GF-D8 (cell line): ENCODE measurements at regions not wholly inside any gene's neighbourhood (a gene's known extent, or its start where the extent isn't known, plus 50 kb on each side); places are given as distances from the start of the nearest gene placed in this dataset.
"Not testable (repeated sequence)": the region's sequence is repeated elsewhere in the genome, so short reads cannot be mapped to it uniquely, and the experiment has no call there.

Source experiments
- DNase-seq: peaks from one replicate; lab custom pipeline; 2025; lab: John Stamatoyannopoulos, UW

DNA sequence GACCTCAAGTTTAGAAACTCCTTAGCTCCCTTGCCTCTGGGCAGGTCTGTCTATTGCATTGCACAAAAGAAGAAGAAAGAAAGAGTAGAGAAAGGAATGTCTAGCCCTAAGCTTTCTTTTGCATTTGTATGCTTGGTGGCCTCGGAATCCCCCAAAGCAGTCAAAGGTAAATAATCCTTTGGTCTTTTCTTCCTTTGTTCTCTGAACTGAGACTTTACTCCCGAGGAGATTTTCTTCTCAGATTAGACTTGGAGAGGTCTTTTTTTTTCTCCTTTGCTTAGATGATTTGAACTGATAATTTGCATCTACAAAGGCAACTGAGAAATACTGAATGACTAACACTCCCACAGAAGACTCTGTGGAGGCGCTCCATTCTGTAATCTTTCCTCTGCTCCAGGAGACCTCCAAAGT, 93.2 kb downstream of the AKR1D1 start:
- no peak for DNase-seq

DNA sequence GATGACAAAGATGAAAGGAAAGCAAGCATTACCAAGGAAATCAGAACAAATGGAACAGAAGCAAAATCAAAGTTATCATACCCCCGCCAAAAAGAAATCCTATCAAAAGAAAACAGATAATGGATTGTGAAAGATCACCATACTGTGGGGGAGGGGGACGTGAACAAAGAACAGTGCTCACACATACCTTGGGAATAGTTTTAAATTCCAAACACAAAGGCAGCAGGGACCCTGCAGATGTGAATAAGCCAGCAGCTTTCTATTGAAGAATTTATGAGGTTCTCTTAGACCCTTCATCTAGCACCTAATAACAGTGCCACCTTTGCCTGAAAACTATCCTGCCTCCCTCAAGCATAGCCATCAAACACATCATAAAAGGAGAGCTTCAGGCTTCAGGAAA, 94.0 kb downstream of the AKR1D1 start:
- no peak for DNase-seq

DNA sequence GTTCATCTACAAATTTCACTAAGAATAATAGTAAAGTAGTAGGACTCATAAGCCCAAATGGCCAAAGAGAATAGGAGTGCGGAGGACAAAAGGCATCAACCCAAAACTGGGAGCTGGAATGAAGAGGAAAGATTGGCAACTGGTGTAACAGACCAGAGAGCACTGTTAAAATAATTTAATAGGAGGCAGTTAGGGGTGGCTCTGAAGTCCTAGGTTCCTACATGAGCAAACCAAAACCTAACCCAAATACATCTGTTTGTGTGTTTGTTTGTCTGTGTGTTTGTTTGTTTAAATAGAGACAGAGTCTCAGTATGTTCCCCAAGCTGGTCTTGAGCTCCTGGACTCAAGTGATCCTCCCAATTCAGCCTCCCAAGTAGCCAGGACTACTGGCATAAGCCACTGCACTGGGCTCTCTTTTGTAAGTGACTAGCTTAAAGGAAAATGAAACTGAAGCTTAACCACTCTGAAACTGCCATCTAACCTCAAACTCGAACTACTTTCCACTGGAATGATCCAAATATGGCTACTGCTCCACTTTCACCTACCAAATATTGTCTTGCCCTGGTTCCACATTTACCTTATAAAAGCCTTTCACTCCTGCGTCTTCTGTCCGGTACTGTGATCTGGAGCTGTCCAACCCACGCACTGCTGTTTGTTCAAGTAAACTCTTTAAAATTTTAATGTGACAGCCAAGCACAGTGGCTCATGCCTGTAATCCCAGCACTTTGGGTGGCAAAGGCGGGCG, 94.9 kb downstream of the AKR1D1 start:
- DNase-seq: no peak

DNA sequence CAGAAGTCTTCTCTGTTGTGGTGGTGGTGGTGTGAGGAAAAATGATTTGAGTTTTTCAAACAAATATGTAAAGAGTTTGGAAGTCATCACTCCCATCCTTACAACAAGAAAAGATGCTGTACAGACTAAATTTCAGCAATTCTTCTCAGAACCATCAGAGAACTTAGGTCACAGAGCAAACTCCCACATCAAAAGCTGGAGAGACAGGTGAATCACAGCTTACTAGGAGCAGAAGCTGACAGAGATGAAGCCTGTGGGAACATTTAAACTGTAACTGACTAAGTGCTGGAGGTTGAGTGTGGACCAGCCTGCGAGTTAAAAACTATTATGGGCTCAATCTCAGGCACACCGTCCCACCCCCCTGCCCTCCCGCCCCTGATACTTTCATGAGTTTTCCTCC, 97.3 kb downstream of the AKR1D1 start:
- DNase-seq: no peak

DNA sequence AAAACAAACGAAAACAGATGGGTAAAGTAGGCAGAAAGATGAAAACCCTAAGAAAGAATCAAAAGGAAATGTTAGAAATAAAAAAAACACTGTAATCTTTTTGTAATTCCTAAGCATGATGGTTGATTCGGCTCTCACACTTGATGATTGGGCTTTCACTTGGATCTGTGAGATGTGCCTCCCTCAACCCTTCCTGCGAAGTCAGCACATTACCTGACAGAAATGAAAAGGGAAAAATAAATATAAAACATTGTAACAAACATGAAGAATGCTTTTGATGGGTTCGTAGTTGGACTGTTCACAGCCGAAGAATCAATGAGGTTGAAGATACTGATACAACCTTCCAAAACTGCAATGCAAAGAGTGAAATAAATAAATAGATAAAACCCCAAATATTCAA, 99.8 kb downstream of the AKR1D1 start:
- no peak for DNase-seq

DNA sequence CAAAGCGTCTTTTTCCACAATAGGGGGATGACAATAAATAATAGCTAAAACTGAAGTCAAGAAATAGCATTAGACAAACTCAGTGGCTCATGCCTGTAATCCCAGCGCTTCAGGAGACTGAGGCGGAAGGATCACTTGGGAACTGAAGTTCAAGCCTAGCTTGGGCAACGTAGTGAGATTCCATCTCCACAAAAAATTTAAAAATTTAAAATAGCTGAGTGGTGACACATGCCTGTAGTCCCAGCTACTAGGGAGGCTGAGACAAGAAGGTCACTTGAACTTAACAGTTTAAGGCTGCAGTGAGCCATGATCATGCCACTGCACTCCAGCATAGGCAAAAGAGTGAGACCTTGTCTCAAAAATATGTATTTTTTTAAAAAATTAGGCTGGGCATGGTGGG, 107.9 kb downstream of the AKR1D1 start:
- no peak for DNase-seq

DNA sequence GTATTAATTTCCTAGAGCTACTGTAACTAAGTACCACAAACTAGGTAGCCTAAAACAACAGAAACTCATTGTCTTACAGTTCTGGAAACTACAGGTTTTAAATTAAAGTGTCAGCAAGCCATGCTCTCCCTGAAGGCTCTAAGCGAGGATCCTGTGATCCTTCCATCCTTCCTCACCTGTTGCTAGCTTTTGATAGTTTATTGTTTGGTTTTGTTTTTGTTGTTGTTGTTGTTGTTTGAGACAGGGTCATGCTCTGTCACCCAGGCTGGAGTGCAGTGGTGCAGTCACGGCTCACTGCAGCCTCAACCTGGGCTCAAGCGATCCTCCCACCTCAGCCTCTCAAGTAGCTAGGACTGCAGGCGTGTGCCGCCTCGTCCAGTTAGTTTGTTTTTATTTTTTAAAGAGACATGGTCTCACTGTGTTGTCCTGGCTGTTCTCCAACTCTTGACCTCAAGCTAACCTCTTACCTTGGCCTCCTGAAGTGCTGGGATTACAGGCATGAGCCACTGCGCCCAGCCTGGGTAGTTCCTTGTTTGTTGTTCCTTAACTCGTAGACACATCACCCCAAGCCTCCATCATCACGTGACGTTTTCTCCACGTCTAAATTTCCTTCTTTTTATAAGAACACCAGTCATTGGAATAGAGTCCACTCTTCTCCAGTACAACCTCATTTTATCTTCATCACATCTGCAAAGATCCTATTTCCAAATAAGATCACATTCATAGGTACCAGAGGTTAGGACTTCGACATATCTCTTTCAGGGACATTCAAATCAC, 109.1 kb downstream of the AKR1D1 start:
- no peak for DNase-seq

DNA sequence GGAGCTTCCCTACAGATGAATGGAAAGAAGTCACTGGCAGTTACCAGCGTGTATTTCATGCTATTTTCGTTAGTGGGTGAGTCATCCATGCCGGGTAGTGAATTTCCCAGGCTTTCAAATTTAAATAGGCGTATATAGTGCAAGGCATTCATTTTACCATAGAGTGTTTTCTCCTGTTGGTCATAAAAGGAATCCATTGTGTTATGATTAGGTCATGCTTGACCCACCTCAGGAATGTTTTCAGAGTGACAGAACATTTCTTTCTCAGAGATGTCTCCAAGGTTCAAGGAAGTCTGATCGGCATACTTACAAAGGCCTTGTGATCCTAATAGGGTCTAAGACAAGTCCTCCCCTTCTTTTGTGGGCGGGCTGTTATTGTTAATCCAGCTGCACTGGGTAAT, 110.7 kb downstream of the AKR1D1 start:
- no peak for DNase-seq

DNA sequence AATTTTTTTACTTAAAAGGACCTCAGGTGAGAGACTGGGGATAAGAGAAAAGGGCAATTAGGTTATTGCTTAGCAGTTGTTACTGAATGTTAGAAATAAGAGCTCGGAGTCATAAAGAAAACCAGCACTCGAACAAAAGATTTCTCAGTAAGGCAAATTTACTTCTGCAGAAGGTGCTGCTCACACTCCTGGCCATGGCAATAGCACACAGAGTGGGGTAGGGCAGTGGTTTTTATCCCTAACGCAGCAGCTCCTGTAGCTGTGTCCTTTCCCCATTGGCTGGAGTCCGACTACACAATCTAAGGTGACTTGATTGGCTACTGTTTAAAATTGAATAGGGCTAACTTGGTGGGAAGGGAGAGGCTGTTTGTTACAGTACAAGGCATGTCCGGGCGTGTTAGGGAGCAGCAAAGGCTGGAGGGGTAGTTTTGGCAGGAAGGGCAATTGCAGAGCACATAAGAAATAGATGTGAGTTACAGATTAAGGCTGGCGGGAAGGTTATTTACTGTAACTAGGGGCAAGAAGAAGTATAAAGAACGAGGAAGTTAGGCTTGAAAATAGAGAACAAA, 112.1 kb downstream of the AKR1D1 start:
- DNase-seq: no peak

DNA sequence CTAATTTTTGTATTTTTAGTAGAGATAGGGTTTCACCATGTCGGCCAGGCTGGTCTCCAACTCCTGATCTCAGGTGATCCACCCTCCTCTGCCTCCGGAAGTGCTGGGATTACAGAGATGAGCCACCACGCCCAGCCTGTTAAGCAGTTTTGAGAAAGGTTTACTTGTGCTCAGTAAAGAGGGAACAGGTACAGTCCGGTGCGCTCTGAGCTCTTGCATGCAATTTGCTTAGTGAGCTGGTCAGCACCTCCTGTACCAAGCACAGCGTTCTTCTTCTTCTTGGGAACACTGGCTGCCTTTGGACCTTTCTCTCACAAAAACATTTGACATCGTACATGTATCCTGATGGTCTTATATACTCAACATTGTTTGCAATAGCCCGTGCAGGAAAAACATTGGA, 118.3 kb downstream of the AKR1D1 start:
- no peak for DNase-seq

DNA sequence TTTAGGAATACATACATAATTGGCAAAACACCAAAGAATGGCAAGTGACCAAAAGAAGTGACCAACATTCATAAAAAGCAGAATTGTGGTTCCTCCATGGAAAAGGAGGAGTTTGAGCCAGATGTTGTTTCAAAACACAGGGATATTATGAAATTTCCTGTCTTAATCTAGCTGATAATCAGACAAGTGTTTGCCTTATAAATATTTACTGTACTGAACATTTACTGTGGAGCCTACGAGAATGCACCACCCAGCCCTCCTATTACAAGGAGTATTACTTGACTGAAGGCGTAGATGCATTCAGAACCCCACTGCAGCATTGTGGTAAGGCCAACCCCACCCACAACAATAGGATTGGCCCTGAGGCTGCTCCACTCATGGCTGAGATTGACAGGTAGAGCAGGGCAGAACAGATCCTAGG, 118.9 kb downstream of the AKR1D1 start:
- no peak for DNase-seq

DNA sequence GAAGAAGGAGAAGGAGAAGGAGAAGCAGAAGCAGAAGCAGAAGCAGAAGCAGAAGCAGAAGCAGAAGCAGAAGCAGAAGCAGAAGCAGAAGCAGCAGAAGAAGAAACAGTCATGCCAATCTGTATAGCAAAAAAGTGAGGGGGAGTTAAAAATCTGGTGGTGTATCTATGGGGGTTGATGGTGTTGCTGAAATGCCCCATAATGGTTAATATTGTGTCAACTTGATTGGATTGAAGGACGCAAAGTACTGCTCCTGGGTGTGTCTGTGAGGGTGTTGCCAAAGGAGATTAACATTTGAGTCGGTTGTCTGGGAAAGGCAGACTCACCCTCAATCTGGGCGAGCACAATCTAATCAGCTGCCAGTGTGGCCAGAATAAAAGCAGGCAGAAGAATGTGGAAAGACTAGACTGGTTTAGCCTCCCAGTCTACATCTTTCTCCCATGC, 120.3 kb downstream of the AKR1D1 start:
- DNase-seq: not testable (repeated sequence)

DNA sequence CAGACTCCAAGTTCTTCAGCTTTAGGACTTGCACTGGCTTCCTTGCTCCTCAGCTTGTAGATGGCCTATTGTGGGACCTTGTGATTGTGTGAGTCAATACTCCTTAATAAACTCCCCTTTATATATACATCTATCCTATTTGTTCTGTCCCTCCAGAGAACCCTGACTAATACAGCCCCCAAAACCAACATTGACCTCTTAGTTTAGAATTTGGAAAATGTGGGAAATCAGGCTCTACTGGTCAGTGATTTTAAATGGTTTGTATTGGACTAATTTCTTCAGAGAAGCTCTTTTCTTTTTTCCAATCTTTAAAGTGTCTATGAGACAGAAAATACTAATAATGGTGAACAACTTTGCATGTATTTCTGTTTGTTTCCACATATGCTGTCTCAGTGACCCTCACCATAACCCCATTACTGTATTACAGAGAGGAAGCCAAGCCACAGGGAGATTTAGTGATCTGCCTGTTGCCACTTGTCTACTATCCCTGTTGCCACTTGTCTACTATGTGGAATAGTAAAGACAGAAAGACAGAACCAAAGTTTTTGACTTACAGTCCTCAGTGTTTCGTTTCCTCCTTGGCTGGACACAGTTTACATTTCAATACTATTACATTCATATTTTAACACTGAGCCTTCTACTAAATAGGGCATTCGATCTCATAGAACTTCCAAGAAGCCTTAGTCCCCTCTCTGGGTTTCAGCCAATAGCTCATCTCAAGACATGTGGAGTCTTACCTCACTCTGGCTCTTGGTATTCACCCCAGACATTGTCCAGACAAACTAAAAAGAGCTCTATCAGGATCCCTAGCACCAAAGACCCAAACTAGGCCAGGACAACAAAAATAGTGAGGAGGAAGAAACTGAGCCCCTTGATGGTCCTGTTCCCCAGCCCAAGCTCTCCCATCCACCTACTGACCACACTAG, 121.0 kb downstream of the AKR1D1 start:
- no peak for DNase-seq

DNA sequence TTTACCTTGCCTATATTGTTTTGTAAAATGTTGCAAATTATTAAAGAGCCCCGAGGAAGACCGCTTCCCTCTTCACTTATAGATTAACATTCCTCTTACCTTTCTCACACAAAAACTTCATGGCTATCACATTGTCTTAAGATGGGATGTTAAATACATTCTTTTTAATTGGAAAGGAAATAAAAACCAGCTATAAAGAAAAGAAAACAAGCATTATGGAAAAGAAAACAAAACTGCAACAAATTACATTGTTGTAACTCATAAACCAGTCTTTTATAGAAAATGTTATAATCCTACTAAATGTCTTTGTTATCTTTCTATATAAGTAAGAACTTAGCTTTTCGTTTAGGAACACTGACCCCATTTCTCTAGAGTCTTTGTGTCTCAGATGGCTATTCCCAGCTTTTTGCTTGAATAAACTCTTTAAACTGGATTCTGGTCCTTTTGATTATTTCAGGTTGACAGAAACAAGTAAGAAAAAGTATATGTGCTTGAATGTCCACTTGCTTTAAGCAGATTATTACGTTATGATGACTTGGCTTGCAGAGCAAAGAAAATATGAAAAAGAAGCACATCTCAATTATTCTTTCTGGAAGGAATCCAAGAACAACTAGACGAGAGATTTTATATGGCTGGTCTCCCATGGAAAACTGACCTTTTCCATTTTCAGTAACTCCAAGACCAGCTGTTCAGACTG, 128.2 kb downstream of the AKR1D1 start:
- no peak for DNase-seq

DNA sequence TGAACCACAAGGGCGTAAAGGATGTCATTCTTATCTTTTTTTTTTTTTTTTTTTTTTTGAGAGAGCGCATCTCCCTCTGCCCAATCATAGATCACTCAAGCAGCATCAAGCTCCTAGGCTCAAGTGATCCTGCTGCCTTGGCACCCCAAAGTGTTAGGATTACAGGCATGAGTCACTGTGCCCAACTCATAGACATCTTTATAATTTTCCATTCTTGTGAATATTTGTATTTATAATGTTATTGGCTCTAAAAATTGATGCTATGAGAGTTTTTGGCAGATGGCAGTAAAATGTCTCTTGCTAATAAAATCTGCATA, 128.7 kb downstream of the AKR1D1 start:
- no peak for DNase-seq

DNA sequence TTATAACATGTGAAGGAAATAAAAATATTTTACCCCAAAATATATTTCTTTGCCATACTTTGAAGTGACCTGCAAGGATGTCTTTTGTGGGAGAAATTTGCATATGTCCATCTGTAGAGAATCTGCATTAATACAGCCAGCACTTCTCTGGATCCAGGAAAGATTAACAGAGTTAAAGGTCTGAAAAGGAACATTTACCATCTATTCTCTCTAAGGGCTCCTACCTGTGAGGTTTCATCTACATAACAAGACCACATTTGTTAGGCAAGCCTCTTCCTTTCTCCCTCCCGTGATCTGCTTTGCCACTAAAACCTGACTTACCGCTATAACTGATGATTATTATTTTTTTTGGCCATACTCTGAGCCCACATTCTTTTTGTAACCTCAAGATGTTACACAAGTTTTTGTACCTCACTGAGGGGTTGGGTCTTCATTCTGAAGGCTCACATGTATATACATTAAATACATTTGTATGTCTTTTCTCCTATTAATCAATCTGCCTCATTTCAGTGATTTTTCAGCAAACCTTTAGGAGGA, 129.4 kb downstream of the AKR1D1 start:
- DNase-seq: no peak

DNA sequence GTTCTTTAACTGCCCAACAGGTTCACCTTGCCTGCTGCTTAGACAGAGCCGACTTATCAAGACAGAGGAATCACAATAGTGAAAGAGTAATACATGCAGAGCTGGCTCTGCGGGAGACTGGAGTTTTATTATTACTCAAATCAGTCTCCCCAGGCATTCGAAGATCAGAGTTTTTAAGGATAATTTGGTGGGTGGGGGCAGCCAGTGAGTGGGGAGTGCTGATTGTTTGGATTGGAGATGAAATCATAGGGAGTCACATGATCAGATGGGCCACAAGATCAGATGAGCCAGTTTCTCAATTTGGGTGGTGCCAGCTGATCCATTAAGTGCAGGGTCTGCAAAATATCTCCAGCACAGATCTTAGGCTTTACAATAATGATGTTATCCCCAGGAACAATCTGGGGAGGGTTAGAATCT, 131.3 kb downstream of the AKR1D1 start:
- DNase-seq: no peak

DNA sequence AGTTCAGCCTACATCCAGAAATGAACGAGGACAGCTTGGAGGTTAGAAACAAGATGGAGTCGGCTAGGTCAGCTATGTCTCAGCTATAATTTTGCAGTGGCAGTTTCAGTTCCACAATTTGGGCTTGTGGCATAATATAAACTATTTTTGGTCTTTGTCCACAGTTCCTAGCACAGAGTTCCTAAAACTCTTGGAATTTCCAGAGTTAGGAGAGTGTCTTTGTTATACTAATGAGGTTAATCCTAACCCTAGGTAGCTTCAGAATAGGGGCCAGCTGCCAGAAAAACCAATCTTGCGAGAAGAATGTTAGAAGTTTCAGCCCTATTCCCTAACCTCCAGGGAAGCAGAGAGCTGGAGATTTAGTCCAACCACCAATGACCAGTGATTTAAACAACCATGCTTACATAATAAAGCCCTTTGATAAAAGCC, 131.9 kb downstream of the AKR1D1 start:
- DNase-seq: no peak

DNA sequence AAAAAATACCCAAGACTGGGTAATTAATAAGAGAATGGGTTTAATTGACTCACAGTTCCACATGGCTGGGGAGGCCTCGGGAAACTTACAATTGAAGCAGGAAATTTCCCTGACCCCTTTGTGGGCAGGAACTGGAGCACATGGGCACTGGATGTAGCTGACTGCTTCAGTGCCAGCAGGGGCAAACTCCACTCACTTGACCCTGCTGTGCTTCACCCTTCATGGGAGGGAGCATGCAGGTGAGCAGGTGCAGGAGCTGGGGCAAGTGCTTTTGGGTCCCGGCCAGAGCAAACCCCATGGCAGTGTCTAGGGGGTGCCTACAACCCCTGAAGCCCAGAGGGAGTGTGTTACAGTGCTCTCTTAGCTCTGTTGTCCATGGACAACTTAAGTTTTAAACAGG, 132.6 kb downstream of the AKR1D1 start:
- no peak for DNase-seq

DNA sequence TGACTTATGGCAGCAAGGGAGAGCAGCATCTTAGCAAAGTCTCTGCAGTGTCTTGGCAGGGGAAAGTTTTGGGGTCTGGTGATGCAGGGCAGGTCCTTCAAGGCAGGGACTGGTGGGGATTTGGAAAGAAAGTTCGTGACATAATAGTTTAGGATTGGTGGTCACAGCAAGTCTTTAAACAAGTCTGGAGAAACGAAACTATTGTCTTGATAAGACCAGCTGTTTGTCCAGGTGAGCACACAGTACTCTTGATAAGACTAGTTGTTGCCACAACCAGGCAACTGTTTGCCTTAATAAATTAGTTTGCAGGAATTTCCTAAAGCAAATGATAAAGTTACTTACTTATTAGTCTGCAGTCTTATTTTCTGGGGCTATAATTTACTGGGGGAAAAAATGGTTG, 136.1 kb downstream of the AKR1D1 start:
- DNase-seq: no peak

DNA sequence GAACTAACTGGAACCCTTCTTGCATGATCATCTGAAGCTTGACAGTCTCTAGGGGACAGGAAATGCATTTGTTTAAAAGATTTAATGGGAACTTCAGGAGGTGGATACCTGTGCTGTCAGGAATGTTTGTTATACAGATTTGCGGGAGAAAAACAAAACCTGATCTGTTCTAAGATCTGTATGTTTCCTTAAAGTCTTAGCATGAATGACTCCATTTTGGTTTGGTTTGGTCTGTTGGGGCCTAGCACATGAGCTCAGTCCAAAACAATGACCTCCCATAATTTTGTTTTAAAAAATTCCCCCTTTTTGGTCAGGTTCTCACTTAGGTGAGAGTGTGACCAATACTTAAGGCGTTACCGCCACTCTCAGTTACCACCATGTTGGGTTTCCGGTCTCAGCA, 138.7 kb downstream of the AKR1D1 start:
- no peak for DNase-seq
